Testis (tissue), 2 donors: ENCODE measurements at regions not wholly inside any gene's neighbourhood (a gene's known extent, or its start where the extent isn't known, plus 50 kb on each side); places are given as distances from the start of the nearest gene placed in this dataset.

Experiments
- POLR2A ChIP-seq: fragments of 450-650 bp; IDR thresholded peaks from one replicate; pipeline ENCODE4 v1.6.1; 2017; ENCODE audit warnings: antibody characterized with exemption, mild to moderate bottlenecking, moderate library complexity
- TF ChIP-seq, protein P1 (sequence below), 3 experiments: fragments of 450-650 bp in 2 of 3; fragments of 200-600 bp in 1 of 3; sonication (generic) in 1 of 3; IDR thresholded peaks; one replicate each; pipeline ENCODE4 v1.5.1; 2016 to 2019; ENCODE audit warnings: antibody characterized with exemption in 3 of 3, mild to moderate bottlenecking in 2 of 3, moderate library complexity in 1 of 3

DNA sequence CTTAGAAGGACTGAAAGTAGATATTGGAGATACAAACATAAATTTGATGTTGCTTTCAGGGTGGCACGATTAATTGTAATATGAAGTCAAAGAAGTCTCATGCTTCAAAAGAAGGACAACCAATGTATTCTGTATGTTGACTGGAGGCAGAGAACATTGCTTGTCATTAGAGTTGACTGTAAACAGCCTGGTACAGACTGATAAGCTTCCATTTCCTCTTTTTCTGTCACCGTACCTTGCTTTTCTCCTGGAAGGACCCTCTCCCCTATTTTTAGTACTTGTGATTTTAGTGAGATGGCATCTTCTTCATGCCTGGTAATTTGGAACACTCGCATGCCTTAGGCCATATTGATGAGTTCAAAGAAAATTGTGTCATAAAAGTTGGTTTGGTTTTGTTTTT lies 809.4 kb downstream of the PRELID2 start:
- TF ChIP-seq, protein P1, sequence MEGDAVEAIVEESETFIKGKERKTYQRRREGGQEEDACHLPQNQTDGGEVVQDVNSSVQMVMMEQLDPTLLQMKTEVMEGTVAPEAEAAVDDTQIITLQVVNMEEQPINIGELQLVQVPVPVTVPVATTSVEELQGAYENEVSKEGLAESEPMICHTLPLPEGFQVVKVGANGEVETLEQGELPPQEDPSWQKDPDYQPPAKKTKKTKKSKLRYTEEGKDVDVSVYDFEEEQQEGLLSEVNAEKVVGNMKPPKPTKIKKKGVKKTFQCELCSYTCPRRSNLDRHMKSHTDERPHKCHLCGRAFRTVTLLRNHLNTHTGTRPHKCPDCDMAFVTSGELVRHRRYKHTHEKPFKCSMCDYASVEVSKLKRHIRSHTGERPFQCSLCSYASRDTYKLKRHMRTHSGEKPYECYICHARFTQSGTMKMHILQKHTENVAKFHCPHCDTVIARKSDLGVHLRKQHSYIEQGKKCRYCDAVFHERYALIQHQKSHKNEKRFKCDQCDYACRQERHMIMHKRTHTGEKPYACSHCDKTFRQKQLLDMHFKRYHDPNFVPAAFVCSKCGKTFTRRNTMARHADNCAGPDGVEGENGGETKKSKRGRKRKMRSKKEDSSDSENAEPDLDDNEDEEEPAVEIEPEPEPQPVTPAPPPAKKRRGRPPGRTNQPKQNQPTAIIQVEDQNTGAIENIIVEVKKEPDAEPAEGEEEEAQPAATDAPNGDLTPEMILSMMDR (IDR thresholded peaks at IDR 0.05) = no peak
- no peak for TF ChIP-seq POLR2A
